ENCODE measurements at regions not wholly inside any gene's neighbourhood (a gene's known extent, or its start where the extent isn't known, plus 50 kb on each side); places are given as distances from the start of the nearest gene placed in this dataset.
"Not testable (repeated sequence)": the region's sequence is repeated elsewhere in the genome, so short reads cannot be mapped to it uniquely, and the experiment has no call there.

DNA sequence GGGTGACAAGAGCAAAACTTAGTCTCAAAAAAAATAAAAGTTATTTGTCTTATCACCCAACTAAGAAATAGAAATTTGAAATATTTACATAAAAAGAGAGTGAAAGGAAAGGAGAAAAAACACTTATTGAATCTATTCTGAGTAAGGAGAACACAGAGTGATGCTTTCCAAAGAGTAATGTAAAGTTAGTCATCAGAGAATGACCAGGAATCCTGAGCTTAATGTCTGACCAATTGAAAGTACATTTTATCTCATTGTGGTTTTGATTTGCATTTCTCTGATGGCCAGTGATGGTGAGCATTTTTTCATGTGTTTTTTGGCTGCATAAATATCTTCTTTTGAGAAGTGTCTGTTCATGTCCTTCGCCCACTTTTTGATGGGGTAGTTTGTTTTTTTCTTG, 300.2 kb upstream of the TNC start:
- TF ChIP-seq, protein P1, sequence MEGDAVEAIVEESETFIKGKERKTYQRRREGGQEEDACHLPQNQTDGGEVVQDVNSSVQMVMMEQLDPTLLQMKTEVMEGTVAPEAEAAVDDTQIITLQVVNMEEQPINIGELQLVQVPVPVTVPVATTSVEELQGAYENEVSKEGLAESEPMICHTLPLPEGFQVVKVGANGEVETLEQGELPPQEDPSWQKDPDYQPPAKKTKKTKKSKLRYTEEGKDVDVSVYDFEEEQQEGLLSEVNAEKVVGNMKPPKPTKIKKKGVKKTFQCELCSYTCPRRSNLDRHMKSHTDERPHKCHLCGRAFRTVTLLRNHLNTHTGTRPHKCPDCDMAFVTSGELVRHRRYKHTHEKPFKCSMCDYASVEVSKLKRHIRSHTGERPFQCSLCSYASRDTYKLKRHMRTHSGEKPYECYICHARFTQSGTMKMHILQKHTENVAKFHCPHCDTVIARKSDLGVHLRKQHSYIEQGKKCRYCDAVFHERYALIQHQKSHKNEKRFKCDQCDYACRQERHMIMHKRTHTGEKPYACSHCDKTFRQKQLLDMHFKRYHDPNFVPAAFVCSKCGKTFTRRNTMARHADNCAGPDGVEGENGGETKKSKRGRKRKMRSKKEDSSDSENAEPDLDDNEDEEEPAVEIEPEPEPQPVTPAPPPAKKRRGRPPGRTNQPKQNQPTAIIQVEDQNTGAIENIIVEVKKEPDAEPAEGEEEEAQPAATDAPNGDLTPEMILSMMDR (IDR thresholded peaks at IDR 0.05; ENCODE audit: borderline replicate concordance, extremely low read depth, low read length, poor library complexity, severe bottlenecking), result not testable (repeated sequence)
- TF ChIP-seq EZH2 (IDR thresholded peaks at IDR 0.05; ENCODE audit: borderline replicate concordance, low read depth, low read length, severe bottlenecking), result not testable (repeated sequence)

All from DND-41 (cell line).